GM21825 (cell line): ENCODE measurements at regions not wholly inside any gene's neighbourhood (a gene's known extent, or its start where the extent isn't known, plus 50 kb on each side); places are given as distances from the start of the nearest gene placed in this dataset.

Source experiments
- ATAC-seq: cut with Tn5 transposase; IDR thresholded peaks from one replicate; pipeline ENCODE4 v1.9.1; 2021; ENCODE audit warnings: mild to moderate bottlenecking, moderate library complexity; ENCODE audit not compliant: unreplicated experiment

GRCh38 chr4:188534297-188534696, 395.1 kb downstream of the TRIML1 start:
- ATAC-seq, result no peak

GRCh38 chr4:188534917-188535316, 395.7 kb downstream of the TRIML1 start:
- no peak for ATAC-seq

GRCh38 chr4:188536826-188537225, 397.6 kb downstream of the TRIML1 start:
- ATAC-seq, result no peak

- ATAC-seq, result no peak
These were observed 411.1 kb downstream of the TRIML1 start for GRCh38 chr4:188550296-188550695.

- ATAC-seq, result no peak
These were observed 411.9 kb downstream of the TRIML1 start for GRCh38 chr4:188551156-188551555.

GRCh38 chr4:188552741-188553275, 413.6 kb downstream of the TRIML1 start:
- ATAC-seq, result no peak

- no peak for ATAC-seq
These were observed 415.2 kb downstream of the TRIML1 start for GRCh38 chr4:188554413-188554812.

- no peak for ATAC-seq
These were observed 433.9 kb downstream of the TRIML1 start for GRCh38 chr4:188573104-188573503.

GRCh38 chr4:188578657-188579056, 439.4 kb downstream of the TRIML1 start:
- no peak for ATAC-seq

GRCh38 chr4:188596021-188596420, 456.8 kb downstream of the TRIML1 start:
- no peak for ATAC-seq

- no peak for ATAC-seq
These were observed 464.4 kb downstream of the TRIML1 start for GRCh38 chr4:188603646-188604045.

- no peak for ATAC-seq
These were observed 467.4 kb downstream of the TRIML1 start for GRCh38 chr4:188606635-188607034.

- ATAC-seq, result no peak
These were observed 471.9 kb downstream of the TRIML1 start for GRCh38 chr4:188611143-188611542.

- ATAC-seq, result no peak
These were observed 473.4 kb downstream of the TRIML1 start for GRCh38 chr4:188612659-188613058.

- no peak for ATAC-seq
These were observed 474.7 kb downstream of the TRIML1 start for GRCh38 chr4:188613976-188614375.

- no peak for ATAC-seq
These were observed 480.4 kb downstream of the TRIML1 start for GRCh38 chr4:188619456-188620149.

- ATAC-seq, result no peak
These were observed 481.4 kb downstream of the TRIML1 start for GRCh38 chr4:188620608-188621007.

GRCh38 chr4:188623314-188623854, 484.1 kb downstream of the TRIML1 start:
- no peak for ATAC-seq

- ATAC-seq, result no peak
These were observed 485.1 kb downstream of the TRIML1 start for GRCh38 chr4:188624370-188624769.

- no peak for ATAC-seq
These were observed 488.7 kb downstream of the TRIML1 start for GRCh38 chr4:188627892-188628291.

GRCh38 chr4:188639479-188640100, 500.3 kb downstream of the TRIML1 start:
- ATAC-seq, result no peak

GRCh38 chr4:188647820-188648370, 508.7 kb downstream of the TRIML1 start:
- no peak for ATAC-seq
